ENCODE measurements at regions not wholly inside any gene's neighbourhood (a gene's known extent, or its start where the extent isn't known, plus 50 kb on each side); places are given as distances from the start of the nearest gene placed in this dataset.
A peak's percentile ranks its signal among the peaks of the same experiment; 100 is the strongest.

GRCh38 chr4:17124767-17125166 is 226.3 kb upstream of the LDB2 start:
- 83 to 88% (median 84%) methylated on average over 4 of the region's 4 CpGs for WGBS, 3 donors
- ATAC-seq = no peak

GRCh38 chr4:17120761-17121160 is 222.3 kb upstream of the LDB2 start:
- ATAC-seq (no peak), DNase-seq (no peak)
- 82 to 97% (median 83%) methylated on average over 1 of the region's 1 CpG for WGBS, 3 donors
- Histone ChIP-seq H3K27me3 (ENCODE audit: insufficient read depth in 3 of 3, low read length in 2 of 3) (no peaks in the 10 kb centered on the region), H3K36me3 (ENCODE audit: insufficient read depth in 1 of 2, low read depth in 1 of 2) (no peaks in the 10 kb centered on the region), H3K9me3 (peaks cover 8% of the 10 kb centered on the region), H3K4me3 (no peak overlapping the region), H3K4me1 (no peaks in the 10 kb centered on the region), H3K27ac (no peak overlapping the region)
- no peak for TF ChIP-seq CTCF (IDR thresholded peaks at IDR 0.05)
- intact Hi-C loops (cut with DNase I) = no loop called here

More at GRCh38 chr4:17124767-17125166, 226.3 kb upstream of the LDB2 start:
- no peak overlapping the region for H3K27ac ChIP-seq
- TF ChIP-seq CTCF (IDR thresholded peaks at IDR 0.05) = no peak
- no peaks in the 10 kb centered on the region for H3K36me3 ChIP-seq (ENCODE audit: insufficient read depth in 1 of 2, low read depth in 1 of 2)
- no peaks in the 10 kb centered on the region for H3K4me1 ChIP-seq
- no peaks in the 10 kb centered on the region for H3K27me3 ChIP-seq (ENCODE audit: insufficient read depth in 3 of 3, low read length in 2 of 3)
- intact Hi-C loops (cut with DNase I) = no loop called here
- no peak for DNase-seq
- peaks cover 6% of the 10 kb centered on the region for H3K9me3 ChIP-seq
- no peak overlapping the region for H3K4me3 ChIP-seq

GRCh38 chr4:17117746-17118145 is 219.3 kb upstream of the LDB2 start:
- intact Hi-C loops (cut with DNase I) = no loop called here
- DNase-seq (no peak), ATAC-seq (no peak)
- Histone ChIP-seq H3K4me3 (no peak overlapping the region), H3K27ac (no peak overlapping the region), H3K36me3 (ENCODE audit: insufficient read depth in 1 of 2, low read depth in 1 of 2) (no peaks in the 10 kb centered on the region), H3K9me3 (peaks cover 8% of the 10 kb centered on the region), H3K27me3 (ENCODE audit: insufficient read depth in 3 of 3, low read length in 2 of 3) (no peaks in the 10 kb centered on the region), H3K4me1 (no peaks in the 10 kb centered on the region)
- TF ChIP-seq CTCF (IDR thresholded peaks at IDR 0.05) = no peak
- WGBS, 3 donors = 91 to 95% (median 95%) methylated on average over 4 of the region's 4 CpGs

GRCh38 chr4:17115583-17115982 is 217.1 kb upstream of the LDB2 start:
- 63 to 65% (median 64%) methylated on average over 5 of the region's 5 CpGs for WGBS, 3 donors
- Histone ChIP-seq H3K36me3 (ENCODE audit: insufficient read depth in 1 of 2, low read depth in 1 of 2) (no peaks in the 10 kb centered on the region), H3K9me3 (peaks cover 8% of the 10 kb centered on the region), H3K27ac (no peak overlapping the region), H3K4me3 (no peak overlapping the region), H3K4me1 (no peaks in the 10 kb centered on the region), H3K27me3 (ENCODE audit: insufficient read depth in 3 of 3, low read length in 2 of 3) (no peaks in the 10 kb centered on the region)
- intact Hi-C loops (cut with DNase I) = no loop called here
- no peak for TF ChIP-seq CTCF (IDR thresholded peaks at IDR 0.05)
- DNase-seq (no peak), ATAC-seq (no peak)

GRCh38 chr4:17112292-17112659 is 213.8 kb upstream of the LDB2 start:
- intact Hi-C loops (cut with DNase I) = no loop called here
- H3K36me3 ChIP-seq (ENCODE audit: insufficient read depth in 1 of 2, low read depth in 1 of 2) = no peaks in the 10 kb centered on the region
- TF ChIP-seq CTCF (IDR thresholded peaks at IDR 0.05) = peak; percentile 19
- DNase-seq = no peak
- no peak overlapping the region for H3K4me3 ChIP-seq
- no peaks in the 10 kb centered on the region for H3K27me3 ChIP-seq (ENCODE audit: insufficient read depth in 3 of 3, low read length in 2 of 3)
- no peak overlapping the region for H3K27ac ChIP-seq
- 61 to 67% (median 66%) methylated on average over 4 of the region's 4 CpGs for WGBS, 3 donors
- no peaks in the 10 kb centered on the region for H3K9me3 ChIP-seq
- H3K4me1 ChIP-seq = no peaks in the 10 kb centered on the region
- ATAC-seq = no peak
